ENCODE measurements at regions not wholly inside any gene's neighbourhood (a gene's known extent, or its start where the extent isn't known, plus 50 kb on each side); places are given as distances from the start of the nearest gene placed in this dataset.

- no peak for TF ChIP-seq CTCF (conservative IDR thresholded peaks at IDR 0.05; ENCODE audit: low read depth)
- ChIA-PET CTCF (interaction anchor here (0.7 kb wide), 1 partner anchor 1377 kb away, joined by 4 read pairs; no protein-coding TSS in a partner anchor), POLR2A (ENCODE audit: low non-redundant PET) (no interaction called here)
- H3K27ac ChIP-seq: no peak overlapping the region
- no peak for DNase-seq (ENCODE audit: low spot score)
These were observed 128.4 kb upstream of the FAT1 start for GRCh38 chr4:186852073-186852420.

GRCh38 chr4:186852964-186853391, 129.3 kb upstream of the FAT1 start:
- no peak for TF ChIP-seq CTCF (conservative IDR thresholded peaks at IDR 0.05; ENCODE audit: low read depth)
- ChIA-PET CTCF (no interaction called here), POLR2A (ENCODE audit: low non-redundant PET) (no interaction called here)
- H3K27ac ChIP-seq: no peak overlapping the region
- DNase-seq (ENCODE audit: low spot score): no peak

GRCh38 chr4:186854256-186854655, 130.6 kb upstream of the FAT1 start:
- CTCF ChIA-PET: interaction anchor here (0.8 kb wide), 1 partner anchor 128 kb away, joined by 3 read pairs; no protein-coding TSS in a partner anchor
- POLR2A ChIA-PET (ENCODE audit: low non-redundant PET): no interaction called here
- no peak for DNase-seq (ENCODE audit: low spot score)
- H3K27ac ChIP-seq: no peak overlapping the region
- no peak for TF ChIP-seq CTCF (conservative IDR thresholded peaks at IDR 0.05; ENCODE audit: low read depth)

GRCh38 chr4:186855111-186855510, 131.5 kb upstream of the FAT1 start:
- ChIA-PET CTCF (no interaction called here), POLR2A (ENCODE audit: low non-redundant PET) (no interaction called here)
- DNase-seq (ENCODE audit: low spot score): no peak
- H3K27ac ChIP-seq: no peak overlapping the region
- no peak for TF ChIP-seq CTCF (conservative IDR thresholded peaks at IDR 0.05; ENCODE audit: low read depth)

- ChIA-PET POLR2A (ENCODE audit: low non-redundant PET) (no interaction called here), CTCF (no interaction called here)
- DNase-seq (ENCODE audit: low spot score): no peak
- no peak for TF ChIP-seq CTCF (conservative IDR thresholded peaks at IDR 0.05; ENCODE audit: low read depth)
- no peak overlapping the region for H3K27ac ChIP-seq
These were observed 134.1 kb upstream of the FAT1 start for GRCh38 chr4:186857793-186858192.

GRCh38 chr4:186858355-186858754, 134.7 kb upstream of the FAT1 start:
- DNase-seq (ENCODE audit: low spot score): no peak
- no peak overlapping the region for H3K27ac ChIP-seq
- no peak for TF ChIP-seq CTCF (conservative IDR thresholded peaks at IDR 0.05; ENCODE audit: low read depth)
- POLR2A ChIA-PET (ENCODE audit: low non-redundant PET): no interaction called here
- CTCF ChIA-PET: no interaction called here

- no peak for DNase-seq (ENCODE audit: low spot score)
- ChIA-PET POLR2A (ENCODE audit: low non-redundant PET) (no interaction called here), CTCF (no interaction called here)
- TF ChIP-seq CTCF (conservative IDR thresholded peaks at IDR 0.05; ENCODE audit: low read depth): no peak
- no peak overlapping the region for H3K27ac ChIP-seq
These were observed 135.8 kb upstream of the FAT1 start for GRCh38 chr4:186859420-186859819.

All from RWPE1 (cell line).